B cell (primary cell): ENCODE measurements at regions not wholly inside any gene's neighbourhood (a gene's known extent, or its start where the extent isn't known, plus 50 kb on each side); places are given as distances from the start of the nearest gene placed in this dataset.

ENCODE experiments used
- ATAC-seq: fragments of 200-7000 bp; cut with Tn5 transposase; one replicate; pipeline ENCODE4 v1.10.0; 2021; ENCODE audit warnings: low read depth, mild to moderate bottlenecking, moderate number of reproducible peaks, moderate library complexity
- CTCF ChIA-PET: fragments of 350-600 bp; sonication (Branson Sonifier 250); formaldehyde crosslinking; loops from one replicate; lab custom pipeline; 2021; ENCODE audit warnings: antibody characterized with exemption, inconsistent platforms; lab: Charles Lee
- POLR2A ChIA-PET: fragments of 350-600 bp; sonication (Branson Sonifier 250); formaldehyde crosslinking; loops from one replicate; lab custom pipeline; 2021; ENCODE audit warnings: antibody characterized with exemption; lab: Charles Lee
- DNase-seq: peaks from one replicate; pipeline ENCODE4 v3.0.0; 2013
- H2AFZ ChIP-seq: 2 replicates; pipeline ENCODE4 v1.6.1; 2012; ENCODE audit warnings: mild to moderate bottlenecking, low read depth, low read length; ENCODE audit not compliant: insufficient read depth, poor library complexity, severe bottlenecking
- H3K27ac ChIP-seq, 2 donors: 1 replicate in 1 of 2; 2 replicates in 1 of 2; pipeline ENCODE4 v1.5.1; 2012 to 2013; ENCODE audit warnings: low read length in 2 of 2, mild to moderate bottlenecking in 2 of 2, moderate library complexity in 1 of 2
- H3K27me3 ChIP-seq, 4 experiments: fragments of 200-600 bp in 1 of 4; sonication (generic) in 1 of 4; replicated peaks in 1 of 4; 1 replicate in 2 of 4; 2 replicates in 2 of 4; pipeline versions ENCODE4 v1.6.1 to v1.7.0; 2013 to 2016; ENCODE audit warnings: low read length in 3 of 4, mild to moderate bottlenecking in 2 of 4, mixed read lengths in 1 of 4, moderate library complexity in 1 of 4; ENCODE audit not compliant: insufficient read depth in 4 of 4, control insufficient read depth in 3 of 4; ENCODE audit errors: control extremely low read depth in 1 of 4
- H3K36me3 ChIP-seq, 2 experiments: replicated peaks in 1 of 2; 1 replicate in 1 of 2; 2 replicates in 1 of 2; pipeline versions ENCODE4 v1.6.1 to v1.7.1; 2013; ENCODE audit warnings: low read length in 1 of 2; ENCODE audit not compliant: insufficient read depth in 2 of 2, control insufficient read depth in 1 of 2; ENCODE audit errors: control extremely low read depth in 1 of 2, extremely low read depth in 1 of 2
- H3K4me1 ChIP-seq, 2 donors: fragments of 200-600 bp in 1 of 2; sonication (generic) in 1 of 2; 1 replicate in 1 of 2; 2 replicates in 1 of 2; pipeline versions ENCODE4 v1.5.1 to v1.6.1; 2013 to 2017; ENCODE audit warnings: low read length in 2 of 2; ENCODE audit not compliant: control insufficient read depth in 2 of 2, insufficient read depth in 2 of 2
- H3K4me2 ChIP-seq: replicated peaks from 2 replicates; pipeline ENCODE3; 2012; ENCODE audit warnings: mild to moderate bottlenecking, low read depth, low read length; ENCODE audit not compliant: poor library complexity, severe bottlenecking
- H3K4me3 ChIP-seq, 5 experiments: fragments of 200-600 bp in 1 of 5; sonication (generic) in 1 of 5; 1 replicate in 3 of 5; 2 replicates in 2 of 5; pipeline versions ENCODE4 v1.5.1 to v1.7.0; 2011 to 2016; ENCODE audit warnings: low read length in 4 of 5, mild to moderate bottlenecking in 4 of 5, low read depth in 2 of 5, control low read depth in 1 of 5, moderate library complexity in 1 of 5; ENCODE audit not compliant: insufficient read depth in 1 of 5; ENCODE audit errors: control extremely low read depth in 1 of 5, extremely low read depth in 1 of 5
- H3K79me2 ChIP-seq: fragments of 200-600 bp; sonication (generic); one replicate; pipeline ENCODE4 v1.6.0; 2016; ENCODE audit warnings: low read length; ENCODE audit not compliant: control insufficient read depth, insufficient read depth
- H3K9ac ChIP-seq: fragments of 200-600 bp; sonication (generic); 2 replicates; pipeline ENCODE4 v1.6.1; 2017; ENCODE audit warnings: mild to moderate bottlenecking, low read length, moderate library complexity
- H3K9me3 ChIP-seq, 3 donors: one replicate each; pipeline versions ENCODE4 v1.6.1 to v1.7.1; 2013; ENCODE audit warnings: low read length in 2 of 3; ENCODE audit not compliant: control insufficient read depth in 2 of 3, insufficient read depth in 1 of 3; ENCODE audit errors: control extremely low read depth in 1 of 3
- H4K20me1 ChIP-seq: 2 replicates; pipeline ENCODE4 v1.6.0; 2012; ENCODE audit warnings: mild to moderate bottlenecking, low read length; ENCODE audit not compliant: insufficient read depth, control insufficient read depth, poor library complexity, severe bottlenecking
- H3K27ac Mint-ChIP-seq: one replicate; pipeline ENCODE4 v1.8.0; 2021; ENCODE audit warnings: mixed read lengths
- H3K27me3 Mint-ChIP-seq: one replicate; pipeline ENCODE4 v1.8.0; 2021; ENCODE audit warnings: mixed read lengths
- H3K4me1 Mint-ChIP-seq: one replicate; pipeline ENCODE4 v1.8.0; 2021; ENCODE audit warnings: mixed read lengths
- H3K4me3 Mint-ChIP-seq: one replicate; pipeline ENCODE4 v1.8.0; 2021; ENCODE audit warnings: mixed read lengths
- H3K9me3 Mint-ChIP-seq: one replicate; pipeline ENCODE4 v1.8.0; 2022; ENCODE audit warnings: mixed read lengths; ENCODE audit not compliant: insufficient read depth
- CTCF ChIP-seq: fragments of 200-600 bp; IDR thresholded peaks from one replicate; pipeline ENCODE4 v1.8.0; 2022; ENCODE audit warnings: antibody characterized with exemption, mild to moderate bottlenecking
- EZH2 ChIP-seq: IDR thresholded peaks from 2 replicates; pipeline ENCODE4 v1.6.1; 2012; ENCODE audit warnings: borderline replicate concordance, low read depth, mild to moderate bottlenecking, moderate library complexity, low read length; ENCODE audit not compliant: insufficient read depth, poor library complexity, severe bottlenecking
- WGBS: methylation state at CpG from one replicate; pipeline ENCODE4 v1.1.5; 2013; ENCODE audit warnings: missing lambda C conversion rate; ENCODE audit not compliant: insufficient coverage; 5-methylcytosine and 5-hydroxymethylcytosine counted together
- intact Hi-C: fragments of 100-400 bp; cut with micrococcal nuclease; formaldehyde crosslinking; loops from one replicate; pipeline ENCODE4 v1.10.0; 2022

DNA sequence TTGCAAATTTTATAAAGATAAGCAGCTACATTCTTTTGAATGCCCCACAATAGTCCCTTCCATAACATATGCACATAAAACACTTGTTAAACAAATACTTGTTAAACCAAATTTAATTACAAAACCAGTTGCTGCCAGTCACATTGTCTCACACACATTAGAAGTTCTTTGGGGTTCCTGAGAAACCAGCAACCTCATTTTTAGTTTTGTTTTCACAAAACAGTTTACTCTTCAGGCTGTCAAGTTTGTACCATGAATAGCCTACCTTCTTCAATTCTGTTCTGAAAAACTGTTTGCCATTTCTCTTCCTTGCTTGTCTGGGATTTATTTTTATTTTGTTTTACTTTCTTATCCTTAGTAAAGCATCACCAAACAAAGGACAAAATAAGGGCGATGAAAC lies 176.5 kb upstream of the PHF14 start:
- ATAC-seq: no peak
- Histone ChIP-seq H2AFZ (no peak overlapping the region), H3K4me2 (no peak overlapping the region), H3K27me3 (no peaks in the 10 kb centered on the region), H3K4me3 (no peak overlapping the region), H3K9ac (no peak overlapping the region), H3K4me1 (no peaks in the 10 kb centered on the region), H4K20me1 (no peaks in the 10 kb centered on the region), H3K36me3 (no peaks in the 10 kb centered on the region), H3K27ac (no peak overlapping the region), H3K9me3 (no peaks in the 10 kb centered on the region), H3K79me2 (no peaks in the 10 kb centered on the region)
- ChIA-PET CTCF (no interaction called here), POLR2A (no interaction called here)
- DNase-seq: no peak
- TF ChIP-seq CTCF: no peak
- TF ChIP-seq EZH2: no peak
- no peaks in the 10 kb centered on the region for H3K27me3 Mint-ChIP-seq
- WGBS: no CpG with 5 or more reads among the region's 1 CpG
- intact Hi-C loops: no loop called here
- no peak overlapping the region for H3K4me3 Mint-ChIP-seq
- H3K27ac Mint-ChIP-seq: no peak overlapping the region
- peaks cover 2% of the 10 kb centered on the region for H3K9me3 Mint-ChIP-seq
- no peaks in the 10 kb centered on the region for H3K4me1 Mint-ChIP-seq

GRCh38 chr7:10798044-10798443 lies 175.6 kb upstream of the PHF14 start:
- ChIA-PET CTCF (no interaction called here), POLR2A (no interaction called here)
- Histone ChIP-seq H3K4me2 (no peak overlapping the region), H3K27me3 (no peaks in the 10 kb centered on the region), H3K27ac (no peak overlapping the region), H2AFZ (no peak overlapping the region), H3K4me3 (no peak overlapping the region), H3K9me3 (no peaks in the 10 kb centered on the region), H3K36me3 (no peaks in the 10 kb centered on the region), H4K20me1 (no peaks in the 10 kb centered on the region), H3K79me2 (no peaks in the 10 kb centered on the region), H3K9ac (no peak overlapping the region), H3K4me1 (no peaks in the 10 kb centered on the region)
- Mint-ChIP-seq H3K9me3 (peaks cover 2% of the 10 kb centered on the region), H3K4me3 (no peak overlapping the region), H3K27ac (no peak overlapping the region), H3K4me1 (no peaks in the 10 kb centered on the region), H3K27me3 (no peaks in the 10 kb centered on the region)
- 76% methylated on average over 6 of the region's 6 CpGs for whole genome bisulfite sequencing
- no peak for ATAC-seq
- intact Hi-C loops: no loop called here
- DNase-seq: no peak
- TF ChIP-seq CTCF (no peak), EZH2 (no peak)
